IMR-90 (cell line): ENCODE measurements at regions not wholly inside any gene's neighbourhood (a gene's known extent, or its start where the extent isn't known, plus 50 kb on each side); places are given as distances from the start of the nearest gene placed in this dataset.

Experiments
- ATAC-seq: fragments of 200-7000 bp; cut with Tn5 transposase; 2 replicates; pipeline ENCODE4 v1.9.1; 2020; ENCODE audit warnings: low read depth, mild to moderate bottlenecking, moderate library complexity
- BruUV-seq: library from RNA; stranded (reverse); fragments of 400-500 nt; replicated peaks from 2 replicates; lab custom pipeline; 2021; lab: Mats Ljungman, UMichigan
- CTCF ChIA-PET: fragments of 300-600 bp; formaldehyde crosslinking; extraction: SDS; loops from one replicate; lab custom pipeline; 2021; ENCODE audit warnings: antibody characterized with exemption; lab: Yijun Ruan, JAX
- POLR2A ChIA-PET: fragments of 300-600 bp; sonication (Branson Sonifier 250); formaldehyde crosslinking; loops from one replicate; lab custom pipeline; 2022; ENCODE audit warnings: antibody characterized with exemption; ENCODE audit not compliant: unreplicated experiment; lab: Charles Lee
- DNase-seq: peaks from one replicate; pipeline ENCODE4 v3.0.0; 2013
- H2AFZ ChIP-seq: replicated peaks from 2 replicates; pipeline ENCODE3; 2013; ENCODE audit warnings: low read length, mild to moderate bottlenecking; ENCODE audit not compliant: poor library complexity
- H2AK5ac ChIP-seq: 2 replicates; pipeline ENCODE4 v1.6.1; 2013; ENCODE audit warnings: low read depth, low read length, inconsistent platforms
- H2AK9ac ChIP-seq: replicated peaks from 2 replicates; pipeline ENCODE3; 2013; ENCODE audit warnings: mild to moderate bottlenecking, low read depth, low read length, moderate library complexity; ENCODE audit not compliant: poor library complexity
- H2BK120ac ChIP-seq: 2 replicates; pipeline ENCODE4 v1.6.1; 2013; ENCODE audit warnings: low read depth, low read length, inconsistent platforms
- H2BK15ac ChIP-seq: 3 replicates; pipeline ENCODE4 v1.6.1; 2013; ENCODE audit warnings: low read depth, low read length, inconsistent platforms
- H2BK20ac ChIP-seq: 2 replicates; pipeline ENCODE4 v1.6.1; 2013; ENCODE audit warnings: low read depth, mild to moderate bottlenecking, inconsistent platforms, low read length, moderate library complexity
- H2BK5ac ChIP-seq: 2 replicates; pipeline ENCODE4 v1.6.1; 2013; ENCODE audit warnings: mild to moderate bottlenecking, low read depth, low read length, inconsistent platforms; ENCODE audit not compliant: poor library complexity, severe bottlenecking
- H3K14ac ChIP-seq: replicated peaks from 2 replicates; pipeline ENCODE4 v1.6.1; 2013; ENCODE audit warnings: low read depth, low read length, inconsistent platforms
- H3K18ac ChIP-seq: 2 replicates; pipeline ENCODE4 v1.6.1; 2013; ENCODE audit warnings: low read depth, low read length, control low read depth
- H3K23ac ChIP-seq: 2 replicates; pipeline ENCODE4 v1.6.1; 2013; ENCODE audit warnings: low read depth, low read length, inconsistent platforms
- H3K27ac ChIP-seq: 2 replicates; pipeline ENCODE4 v1.5.1; 2013; ENCODE audit warnings: mild to moderate bottlenecking, control low read depth, low read length; ENCODE audit not compliant: insufficient read depth
- H3K27me3 ChIP-seq: 2 replicates; pipeline ENCODE4 v1.6.1; 2013; ENCODE audit warnings: low read length; ENCODE audit not compliant: control insufficient read depth, insufficient read depth
- H3K36me3 ChIP-seq: 2 replicates; pipeline ENCODE4 v1.6.1; 2013; ENCODE audit warnings: low read length, mixed read lengths; ENCODE audit not compliant: control insufficient read depth, insufficient read depth
- H3K4ac ChIP-seq: 2 replicates; pipeline ENCODE4 v1.6.1; 2013; ENCODE audit warnings: low read depth, low read length, inconsistent platforms
- H3K4me1 ChIP-seq: 2 replicates; pipeline ENCODE4 v1.6.1; 2013; ENCODE audit warnings: low read length, mixed read lengths; ENCODE audit not compliant: control insufficient read depth, insufficient read depth
- H3K4me2 ChIP-seq: 2 replicates; pipeline ENCODE4 v1.6.1; 2013; ENCODE audit warnings: low read depth, mild to moderate bottlenecking, control low read depth, low read length, moderate library complexity
- H3K4me3 ChIP-seq: 2 replicates; pipeline ENCODE4 v1.5.1; 2013; ENCODE audit warnings: low read depth, mild to moderate bottlenecking, control low read depth, low read length, moderate library complexity; ENCODE audit not compliant: insufficient read depth
- H3K56ac ChIP-seq: 2 replicates; pipeline ENCODE4 v1.6.1; 2013; ENCODE audit warnings: low read length, inconsistent platforms; ENCODE audit not compliant: insufficient read depth; ENCODE audit errors: extremely low read depth
- H3K79me1 ChIP-seq, 2 experiments: 2 replicates each; pipeline ENCODE4 v1.6.1; 2013; ENCODE audit warnings: low read length in 2 of 2, inconsistent platforms in 1 of 2, low read depth in 1 of 2
- H3K9ac ChIP-seq: 2 replicates; pipeline ENCODE4 v1.6.1; 2013; ENCODE audit warnings: low read depth, low read length, control low read depth
- H3K9me1 ChIP-seq: 2 replicates; pipeline ENCODE4 v1.6.1; 2013; ENCODE audit warnings: low read length, inconsistent platforms; ENCODE audit not compliant: insufficient read depth
- H3K9me3 ChIP-seq: 2 replicates; pipeline ENCODE4 v1.6.1; 2013; ENCODE audit warnings: low read length; ENCODE audit not compliant: control insufficient read depth, insufficient read depth
- H4K20me1 ChIP-seq: 2 replicates; pipeline ENCODE4 v1.6.1; 2013; ENCODE audit warnings: low read length, inconsistent platforms; ENCODE audit not compliant: insufficient read depth
- H4K5ac ChIP-seq: 2 replicates; pipeline ENCODE4 v1.6.1; 2013; ENCODE audit warnings: mild to moderate bottlenecking, low read depth, low read length, control low read depth
- H4K8ac ChIP-seq, 2 experiments: 2 replicates each; pipeline ENCODE4 v1.6.1; 2013; ENCODE audit warnings: low read depth in 2 of 2, low read length in 2 of 2, control low read depth in 1 of 2, inconsistent platforms in 1 of 2
- H4K91ac ChIP-seq: 2 replicates; pipeline ENCODE4 v1.6.1; 2013; ENCODE audit warnings: low read depth, low read length, inconsistent platforms; ENCODE audit not compliant: insufficient read depth
- BHLHE40 ChIP-seq: fragments of 150-350 bp; IDR thresholded peaks from 2 replicates; pipeline ENCODE4 v1.6.1; 2016; ENCODE audit warnings: mild to moderate bottlenecking, low read depth, low read length
- CEBPB ChIP-seq: IDR thresholded peaks from 2 replicates; pipeline ENCODE4 v1.6.1; 2012; ENCODE audit warnings: low read depth, low read length, improper control_type of control experiment
- CHD1 ChIP-seq: IDR thresholded peaks from 2 replicates; pipeline ENCODE4 v1.6.1; 2012; ENCODE audit warnings: low read depth, low read length, improper control_type of control experiment
- MAZ ChIP-seq: IDR thresholded peaks from 2 replicates; pipeline ENCODE4 v1.6.1; 2012; ENCODE audit warnings: low read depth, mild to moderate bottlenecking, low read length, improper control_type of control experiment, moderate library complexity, borderline replicate concordance
- POLR2A ChIP-seq: IDR thresholded peaks from 2 replicates; pipeline ENCODE4 v1.6.1; 2012; ENCODE audit warnings: mild to moderate bottlenecking, low read depth, low read length
- SMC3 ChIP-seq: fragments of 150-350 bp; IDR thresholded peaks from 2 replicates; pipeline ENCODE4 v1.6.1; 2016; ENCODE audit warnings: low read depth, mild to moderate bottlenecking, antibody characterized with exemption, low read length, moderate library complexity
- dilution Hi-C: fragments of 300-500 bp; cut with HindIII; formaldehyde crosslinking; loops from one replicate; pipeline ENCODE4 v1.14.3; 2018; ENCODE audit warnings: low sequenced_read_pairs; ENCODE audit not compliant: unreplicated experiment
- in situ Hi-C: fragments of 300-500 bp; cut with MboI; formaldehyde crosslinking; loops from 3 replicates; pipeline ENCODE4 v1.14.3; 2019; ENCODE audit warnings: low sequenced_read_pairs, inconsistent platforms, mixed read lengths
- intact Hi-C: fragments of 100-400 bp; cut with micrococcal nuclease; formaldehyde crosslinking; loops from 2 replicates; pipeline ENCODE4 v1.10.0; 2022
- TF ChIP-seq, protein P1 (sequence below): fragments of 150-350 bp; IDR thresholded peaks from 2 replicates; pipeline ENCODE4 v1.6.1; 2016; ENCODE audit warnings: low read depth, mild to moderate bottlenecking, low read length, moderate library complexity, borderline replicate concordance
- TF ChIP-seq, protein P2 (sequence below): conservative IDR thresholded peaks from 2 replicates; pipeline ENCODE4 v1.5.1; 2012; ENCODE audit warnings: mild to moderate bottlenecking, low read depth, low read length, improper control_type of control experiment

DNA sequence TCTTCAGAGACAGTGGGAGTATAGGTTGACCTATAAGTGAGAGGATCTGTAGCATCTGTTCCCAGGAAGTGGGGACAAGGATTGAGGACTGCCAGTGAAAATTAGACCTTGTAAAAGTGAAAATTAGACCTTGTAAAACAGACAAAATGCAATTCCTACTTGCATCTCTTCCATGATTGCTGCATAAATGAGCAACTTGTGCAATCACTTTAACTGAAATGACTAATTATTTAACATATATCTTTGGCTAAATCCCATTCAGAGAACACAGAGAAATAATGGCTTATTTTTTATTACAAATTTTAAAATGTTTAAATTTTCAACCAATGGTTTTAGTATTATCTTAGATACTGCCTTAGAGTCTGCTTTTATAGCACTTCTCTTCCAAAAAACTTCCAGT lies 67.2 kb upstream of the NABP1 start:
- Histone ChIP-seq H3K23ac (peak overlapping the region; percentile 50; the same call in 1 of the 2 replicates), H3K4ac (peak overlapping the region; percentile 75; the same call in 1 of the 2 replicates), H3K79me1 (no peaks in the 10 kb centered on the region), H3K36me3 (no peaks in the 10 kb centered on the region), H4K5ac (no peak overlapping the region; the same call in 1 of the 2 replicates), H3K9me3 (no peaks in the 10 kb centered on the region), H2AK9ac (no peak overlapping the region), H2AK5ac (peak overlapping the region; percentile 57; the same call in 1 of the 2 replicates), H2BK20ac (peak overlapping the region; percentile 90; the same call in 1 of the 2 replicates), H2BK120ac (peak overlapping the region; percentile 82), H2BK5ac (peak overlapping the region; percentile 48), H3K4me3 (no peak overlapping the region), H2BK15ac (peak overlapping the region; percentile 59; the same call in 1 of the 3 replicates), H3K27me3 (no peaks in the 10 kb centered on the region), H4K20me1 (no peaks in the 10 kb centered on the region), H3K27ac (no peak overlapping the region), H3K9ac (no peak overlapping the region), H3K4me1 (peaks cover 7% of the 10 kb centered on the region), H3K18ac (peak overlapping the region; percentile 55; the same call in 1 of the 2 replicates), H2AFZ (no peak overlapping the region), H4K91ac (no peak overlapping the region), H3K4me2 (no peak overlapping the region), H3K14ac (peak overlapping the region; percentile 83), H4K8ac (no peak overlapping the region; a peak in 1 of 4 replicates), H3K9me1 (peaks cover 4% of the 10 kb centered on the region; the same call in 1 of the 2 replicates), H3K56ac (no peak overlapping the region)
- dilution Hi-C loops = no loop called here
- no peak for TF ChIP-seq MAZ
- no peak for TF ChIP-seq BHLHE40
- TF ChIP-seq, protein P1, sequence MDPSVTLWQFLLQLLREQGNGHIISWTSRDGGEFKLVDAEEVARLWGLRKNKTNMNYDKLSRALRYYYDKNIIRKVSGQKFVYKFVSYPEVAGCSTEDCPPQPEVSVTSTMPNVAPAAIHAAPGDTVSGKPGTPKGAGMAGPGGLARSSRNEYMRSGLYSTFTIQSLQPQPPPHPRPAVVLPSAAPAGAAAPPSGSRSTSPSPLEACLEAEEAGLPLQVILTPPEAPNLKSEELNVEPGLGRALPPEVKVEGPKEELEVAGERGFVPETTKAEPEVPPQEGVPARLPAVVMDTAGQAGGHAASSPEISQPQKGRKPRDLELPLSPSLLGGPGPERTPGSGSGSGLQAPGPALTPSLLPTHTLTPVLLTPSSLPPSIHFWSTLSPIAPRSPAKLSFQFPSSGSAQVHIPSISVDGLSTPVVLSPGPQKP = no peak
- TF ChIP-seq POLR2A = no peak
- TF ChIP-seq, protein P2, sequence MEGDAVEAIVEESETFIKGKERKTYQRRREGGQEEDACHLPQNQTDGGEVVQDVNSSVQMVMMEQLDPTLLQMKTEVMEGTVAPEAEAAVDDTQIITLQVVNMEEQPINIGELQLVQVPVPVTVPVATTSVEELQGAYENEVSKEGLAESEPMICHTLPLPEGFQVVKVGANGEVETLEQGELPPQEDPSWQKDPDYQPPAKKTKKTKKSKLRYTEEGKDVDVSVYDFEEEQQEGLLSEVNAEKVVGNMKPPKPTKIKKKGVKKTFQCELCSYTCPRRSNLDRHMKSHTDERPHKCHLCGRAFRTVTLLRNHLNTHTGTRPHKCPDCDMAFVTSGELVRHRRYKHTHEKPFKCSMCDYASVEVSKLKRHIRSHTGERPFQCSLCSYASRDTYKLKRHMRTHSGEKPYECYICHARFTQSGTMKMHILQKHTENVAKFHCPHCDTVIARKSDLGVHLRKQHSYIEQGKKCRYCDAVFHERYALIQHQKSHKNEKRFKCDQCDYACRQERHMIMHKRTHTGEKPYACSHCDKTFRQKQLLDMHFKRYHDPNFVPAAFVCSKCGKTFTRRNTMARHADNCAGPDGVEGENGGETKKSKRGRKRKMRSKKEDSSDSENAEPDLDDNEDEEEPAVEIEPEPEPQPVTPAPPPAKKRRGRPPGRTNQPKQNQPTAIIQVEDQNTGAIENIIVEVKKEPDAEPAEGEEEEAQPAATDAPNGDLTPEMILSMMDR = no peak
- TF ChIP-seq SMC3 = no peak
- TF ChIP-seq CHD1 = no peak
- peak; percentile 83 for TF ChIP-seq CEBPB
- in situ Hi-C loops = no loop called here
- ChIA-PET POLR2A (no interaction called here), CTCF (no interaction called here)
- BruUV-seq = no TSS peak
- no peak for DNase-seq
- no peak for ATAC-seq
- intact Hi-C loops = no loop called here
